Right atrium auricular region (tissue), 2 donors: ENCODE measurements at regions not wholly inside any gene's neighbourhood (a gene's known extent, or its start where the extent isn't known, plus 50 kb on each side); places are given as distances from the start of the nearest gene placed in this dataset.

Experiments used
- DNase-seq: peaks from one replicate; pipeline ENCODE4 v3.0.0-alpha.2; 2019; ENCODE audit warnings: low spot score
- H3K27ac ChIP-seq, 2 donors: fragments of 200-600 bp; sonication (generic); 1 replicate in 1 of 2; 2 replicates in 1 of 2; pipeline ENCODE4 v1.5.1; 2016 to 2019
- H3K27me3 ChIP-seq, 2 donors: fragments of 200-600 bp; sonication (generic); one replicate each; pipeline versions ENCODE4 v1.5.1 to v1.6.0; 2017 to 2019
- H3K36me3 ChIP-seq: fragments of 200-600 bp; sonication (generic); one replicate; pipeline ENCODE4 v1.5.1; 2016
- H3K4me1 ChIP-seq, 2 donors: fragments of 200-600 bp; sonication (generic); one replicate each; pipeline versions ENCODE4 v1.5.1 to v1.6.0; 2017 to 2019
- H3K4me3 ChIP-seq, 2 donors: fragments of 200-600 bp; sonication (generic); 1 replicate in 1 of 2; 2 replicates in 1 of 2; pipeline ENCODE4 v1.5.1; 2017 to 2019; ENCODE audit warnings: mild to moderate bottlenecking in 1 of 2, moderate library complexity in 1 of 2
- H3K9me3 ChIP-seq, 2 donors: fragments of 200-600 bp; sonication (generic); one replicate each; pipeline ENCODE4 v1.5.1; 2019
- CTCF ChIP-seq, 2 donors: fragments of 200-600 bp; sonication (generic); IDR thresholded peaks; one replicate each; pipeline ENCODE4 v1.5.1; 2019; ENCODE audit warnings: antibody characterized with exemption in 2 of 2

- no peak for DNase-seq
- Histone ChIP-seq H3K4me1 (no peaks in the 10 kb centered on the region), H3K4me3 (no peak overlapping the region), H3K27ac (no peak overlapping the region), H3K36me3 (no peaks in the 10 kb centered on the region), H3K9me3 (no peaks in the 10 kb centered on the region), H3K27me3 (no peaks in the 10 kb centered on the region)
- no peak for TF ChIP-seq CTCF (IDR thresholded peaks at IDR 0.05)
Observed at GRCh38 chr20:48223715-48224114, 438.4 kb upstream of the SULF2 start.

- no peaks in the 10 kb centered on the region for H3K9me3 ChIP-seq
- H3K27me3 ChIP-seq = no peaks in the 10 kb centered on the region
- no peaks in the 10 kb centered on the region for H3K4me1 ChIP-seq
- TF ChIP-seq CTCF (IDR thresholded peaks at IDR 0.05) = no peak
- DNase-seq = no peak
- no peak overlapping the region for H3K4me3 ChIP-seq
- no peaks in the 10 kb centered on the region for H3K36me3 ChIP-seq
- no peak overlapping the region for H3K27ac ChIP-seq
Observed at GRCh38 chr20:48222595-48223180, 437.4 kb upstream of the SULF2 start.

- H3K9me3 ChIP-seq = no peaks in the 10 kb centered on the region
- no peak overlapping the region for H3K27ac ChIP-seq
- H3K36me3 ChIP-seq = no peaks in the 10 kb centered on the region
- H3K4me3 ChIP-seq = no peak overlapping the region
- no peak for DNase-seq
- H3K27me3 ChIP-seq = no peaks in the 10 kb centered on the region
- H3K4me1 ChIP-seq = no peaks in the 10 kb centered on the region
- TF ChIP-seq CTCF (IDR thresholded peaks at IDR 0.05) = no peak
Observed at GRCh38 chr20:48220033-48220633, 434.9 kb upstream of the SULF2 start.

- no peak for TF ChIP-seq CTCF (IDR thresholded peaks at IDR 0.05)
- Histone ChIP-seq H3K27ac (no peak overlapping the region), H3K4me1 (no peaks in the 10 kb centered on the region), H3K4me3 (no peak overlapping the region), H3K9me3 (no peaks in the 10 kb centered on the region), H3K27me3 (no peaks in the 10 kb centered on the region), H3K36me3 (no peaks in the 10 kb centered on the region)
- no peak for DNase-seq
Observed at GRCh38 chr20:48219306-48219705, 434.0 kb upstream of the SULF2 start.

- Histone ChIP-seq H3K4me3 (no peak overlapping the region), H3K4me1 (no peaks in the 10 kb centered on the region), H3K36me3 (no peaks in the 10 kb centered on the region), H3K27ac (no peak overlapping the region), H3K27me3 (no peaks in the 10 kb centered on the region), H3K9me3 (no peaks in the 10 kb centered on the region)
- TF ChIP-seq CTCF (IDR thresholded peaks at IDR 0.05) = no peak
- DNase-seq = no peak
Observed at GRCh38 chr20:48217190-48217589, 431.9 kb upstream of the SULF2 start.

- Histone ChIP-seq H3K36me3 (no peaks in the 10 kb centered on the region), H3K4me1 (no peaks in the 10 kb centered on the region), H3K4me3 (no peak overlapping the region), H3K27ac (no peak overlapping the region), H3K9me3 (no peaks in the 10 kb centered on the region), H3K27me3 (no peaks in the 10 kb centered on the region)
- no peak for DNase-seq
- no peak for TF ChIP-seq CTCF (IDR thresholded peaks at IDR 0.05)
Observed at GRCh38 chr20:48215536-48215935, 430.3 kb upstream of the SULF2 start.
